GM21526 (cell line): ENCODE measurements at regions not wholly inside any gene's neighbourhood (a gene's known extent, or its start where the extent isn't known, plus 50 kb on each side); places are given as distances from the start of the nearest gene placed in this dataset.

Experiments
- ATAC-seq: cut with Tn5 transposase; IDR thresholded peaks from one replicate; pipeline ENCODE4 v1.9.1; 2021; ENCODE audit warnings: moderate library complexity; ENCODE audit not compliant: unreplicated experiment, low FRiP score

- no peak for ATAC-seq
Measured at GRCh38 chr9:82565188-82565969, 497.6 kb downstream of the RASEF start.

DNA sequence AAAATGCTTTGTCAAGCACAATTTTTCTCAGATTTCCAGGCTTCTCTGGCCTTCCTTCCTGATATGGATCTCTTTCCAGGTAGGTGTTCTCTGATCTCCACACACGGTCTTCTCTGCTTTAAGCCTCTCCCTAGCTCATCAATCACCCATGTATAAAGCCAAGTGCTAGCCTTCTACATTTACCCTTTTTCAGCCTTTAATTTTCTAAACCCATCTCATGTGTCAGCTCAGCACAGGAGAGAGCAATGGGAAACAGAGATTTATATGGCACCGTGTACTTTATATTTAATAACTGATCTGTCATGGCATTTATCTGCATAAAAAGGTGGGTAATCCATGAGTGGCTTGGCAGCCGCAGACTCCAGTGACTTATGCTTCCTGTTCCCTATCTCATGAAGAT lies 495.0 kb downstream of the RASEF start:
- no peak for ATAC-seq

DNA sequence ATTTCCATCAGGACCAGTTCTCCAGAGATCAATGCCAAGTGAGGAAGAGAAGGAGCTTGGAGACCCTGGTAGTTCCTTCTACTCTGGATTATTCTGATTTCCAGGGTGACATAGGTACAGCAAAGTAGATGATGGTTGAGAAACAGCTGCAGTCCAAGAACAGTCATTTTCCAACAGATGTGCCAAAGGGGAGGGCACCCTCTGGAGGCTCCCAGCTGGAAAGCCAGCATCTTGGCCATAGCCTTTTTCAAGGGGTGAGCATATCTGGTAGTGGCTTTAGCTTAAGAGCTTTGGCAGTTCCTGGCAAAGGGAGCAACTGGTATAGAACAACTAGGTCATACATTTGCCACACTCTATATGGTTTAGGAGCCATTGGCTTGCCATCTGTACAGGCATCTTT lies 492.7 kb downstream of the RASEF start:
- no peak for ATAC-seq

GRCh38 chr9:82571540-82571939 lies 491.4 kb downstream of the RASEF start:
- no peak for ATAC-seq

GRCh38 chr9:82572146-82572545 lies 490.8 kb downstream of the RASEF start:
- no peak for ATAC-seq

- ATAC-seq: no peak
Measured at GRCh38 chr9:82574911-82575310, 488.0 kb downstream of the RASEF start.

DNA sequence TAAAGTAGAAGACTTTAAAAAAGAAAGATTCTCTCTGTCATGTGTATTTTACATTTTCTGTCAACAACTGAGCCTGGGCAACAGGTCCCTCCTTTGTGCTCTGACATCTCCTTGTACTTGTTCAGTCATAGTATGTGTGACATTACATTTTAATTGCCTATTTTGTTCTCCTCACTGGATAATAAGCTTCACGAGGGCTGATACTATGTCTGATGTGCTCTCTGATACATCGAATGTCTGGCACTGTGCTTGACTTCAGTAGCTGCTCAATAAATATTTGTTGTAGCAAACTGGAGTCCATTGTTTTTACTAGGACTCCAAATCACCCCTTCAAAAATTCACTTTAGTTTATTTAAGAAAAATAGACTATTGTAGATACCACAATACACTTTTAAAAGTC lies 482.0 kb downstream of the RASEF start:
- no peak for ATAC-seq

DNA sequence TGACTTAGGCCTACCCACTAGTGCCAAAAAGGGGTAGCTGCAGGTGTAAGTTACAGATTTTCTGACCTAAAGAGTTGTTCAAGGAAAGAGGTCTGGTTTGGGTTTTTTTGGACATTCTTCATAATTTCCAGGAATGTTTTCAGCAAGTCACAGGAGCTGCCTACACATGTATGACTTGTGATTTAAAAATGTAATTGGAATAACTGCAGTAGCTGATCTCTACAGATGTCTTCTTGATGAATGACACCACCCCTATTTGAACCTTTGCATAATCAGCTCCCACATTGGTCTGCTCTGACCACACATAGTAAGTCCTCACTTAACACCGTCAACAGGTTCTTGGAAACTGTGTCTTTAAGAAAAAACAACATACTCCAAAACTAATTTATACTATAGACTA lies 481.4 kb downstream of the RASEF start:
- ATAC-seq: no peak

GRCh38 chr9:82581935-82582334 lies 481.0 kb downstream of the RASEF start:
- ATAC-seq: no peak

DNA sequence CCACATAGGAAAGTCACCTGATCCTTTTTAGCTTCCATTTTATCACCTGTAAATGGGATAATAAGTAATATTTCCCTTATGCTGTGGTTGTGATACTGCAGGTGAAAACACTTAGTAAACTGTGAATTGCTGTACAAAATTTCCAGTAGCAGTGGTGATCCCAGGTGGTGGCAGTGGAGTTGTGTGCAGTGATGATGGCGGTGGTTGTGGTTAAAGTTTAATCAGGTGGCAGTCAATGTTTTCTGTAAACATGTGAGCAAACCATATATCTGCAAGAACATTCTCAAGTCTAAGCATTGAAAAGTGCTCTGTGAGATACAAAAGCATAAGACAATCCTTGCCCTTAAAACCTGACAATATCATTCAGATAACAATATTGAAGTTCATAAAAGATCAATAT lies 480.2 kb downstream of the RASEF start:
- ATAC-seq: no peak

DNA sequence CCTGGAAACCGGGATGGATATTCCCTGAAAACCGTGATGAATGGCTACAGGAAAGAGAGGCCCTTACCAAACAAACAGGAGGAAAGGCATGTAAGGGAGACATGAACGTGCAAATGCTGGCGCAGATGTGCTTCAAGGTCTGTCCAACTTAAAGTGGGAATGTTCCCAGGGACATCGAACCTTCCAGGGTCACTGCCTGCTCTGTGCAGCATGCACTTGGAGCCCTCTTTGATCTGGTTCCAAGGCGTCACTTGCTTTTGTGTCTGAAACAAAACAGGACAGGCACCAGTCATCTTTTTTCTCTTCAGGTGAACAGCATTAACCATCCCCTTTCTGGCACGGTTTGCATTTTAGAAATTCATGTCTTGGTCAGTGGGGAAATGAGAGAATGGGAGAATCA lies 479.4 kb downstream of the RASEF start:
- no peak for ATAC-seq

- ATAC-seq: no peak
Measured at GRCh38 chr9:82584349-82584863, 478.5 kb downstream of the RASEF start.

- ATAC-seq: no peak
Measured at GRCh38 chr9:82586918-82587356, 476.0 kb downstream of the RASEF start.

DNA sequence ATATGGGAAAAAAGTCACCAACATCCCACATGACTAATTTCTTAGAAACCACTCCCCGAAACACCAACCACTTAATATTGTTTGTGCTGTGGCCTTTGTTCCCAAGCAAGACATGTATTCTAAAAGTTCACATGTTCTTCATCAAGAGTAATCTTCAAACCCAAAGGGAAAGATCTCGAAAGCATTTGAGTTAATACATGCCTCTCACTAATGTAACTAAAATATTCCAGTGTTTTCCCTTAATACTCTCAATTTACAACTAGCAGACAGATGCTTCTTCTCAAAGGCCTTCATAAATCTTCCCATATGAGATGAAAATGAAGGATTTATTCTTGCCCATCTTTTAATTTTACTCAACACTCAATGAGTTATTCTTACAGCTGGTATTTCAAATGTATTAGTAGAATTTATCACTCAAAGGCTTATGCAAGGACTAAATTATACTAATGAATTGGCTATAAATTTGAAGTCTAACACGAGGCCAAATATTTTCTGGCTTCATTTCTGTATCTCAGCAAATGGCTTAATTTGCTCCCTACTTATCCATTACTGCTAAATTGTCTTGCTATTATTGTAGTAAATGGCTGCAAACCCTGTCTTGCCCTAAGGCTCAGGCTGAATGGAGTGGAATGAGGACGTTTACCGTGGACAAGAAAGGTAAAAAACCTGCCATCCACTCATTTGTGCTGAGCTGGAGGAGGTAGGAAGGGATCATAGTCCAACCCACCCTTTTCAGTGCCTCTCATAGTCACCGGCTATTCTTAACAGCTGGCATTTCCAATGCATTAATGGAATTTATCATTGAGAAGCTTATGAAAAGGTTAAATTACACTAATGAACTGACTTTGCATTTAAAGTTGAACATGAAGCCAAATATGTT lies 474.4 kb downstream of the RASEF start:
- no peak for ATAC-seq

DNA sequence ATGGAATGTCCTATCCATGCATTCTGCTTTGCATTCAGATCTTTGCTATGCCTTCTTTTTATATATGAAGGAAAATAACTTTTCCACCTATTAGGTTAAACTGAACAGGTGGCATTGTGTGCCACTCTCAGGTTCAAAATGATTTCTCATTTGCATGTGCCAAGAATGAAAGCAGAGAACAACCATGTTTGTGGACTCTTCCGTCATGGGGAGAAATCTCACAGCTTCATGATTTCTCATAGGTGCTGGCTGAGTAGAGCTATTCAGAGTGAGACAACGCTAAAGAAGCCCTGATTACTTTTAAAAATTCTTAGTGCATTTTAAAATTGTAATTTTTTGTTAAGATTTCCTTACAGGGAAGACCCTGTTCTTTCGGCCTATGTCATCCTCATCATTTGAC lies 472.1 kb downstream of the RASEF start:
- no peak for ATAC-seq

- no peak for ATAC-seq
Measured at GRCh38 chr9:82593501-82593900, 469.4 kb downstream of the RASEF start.

DNA sequence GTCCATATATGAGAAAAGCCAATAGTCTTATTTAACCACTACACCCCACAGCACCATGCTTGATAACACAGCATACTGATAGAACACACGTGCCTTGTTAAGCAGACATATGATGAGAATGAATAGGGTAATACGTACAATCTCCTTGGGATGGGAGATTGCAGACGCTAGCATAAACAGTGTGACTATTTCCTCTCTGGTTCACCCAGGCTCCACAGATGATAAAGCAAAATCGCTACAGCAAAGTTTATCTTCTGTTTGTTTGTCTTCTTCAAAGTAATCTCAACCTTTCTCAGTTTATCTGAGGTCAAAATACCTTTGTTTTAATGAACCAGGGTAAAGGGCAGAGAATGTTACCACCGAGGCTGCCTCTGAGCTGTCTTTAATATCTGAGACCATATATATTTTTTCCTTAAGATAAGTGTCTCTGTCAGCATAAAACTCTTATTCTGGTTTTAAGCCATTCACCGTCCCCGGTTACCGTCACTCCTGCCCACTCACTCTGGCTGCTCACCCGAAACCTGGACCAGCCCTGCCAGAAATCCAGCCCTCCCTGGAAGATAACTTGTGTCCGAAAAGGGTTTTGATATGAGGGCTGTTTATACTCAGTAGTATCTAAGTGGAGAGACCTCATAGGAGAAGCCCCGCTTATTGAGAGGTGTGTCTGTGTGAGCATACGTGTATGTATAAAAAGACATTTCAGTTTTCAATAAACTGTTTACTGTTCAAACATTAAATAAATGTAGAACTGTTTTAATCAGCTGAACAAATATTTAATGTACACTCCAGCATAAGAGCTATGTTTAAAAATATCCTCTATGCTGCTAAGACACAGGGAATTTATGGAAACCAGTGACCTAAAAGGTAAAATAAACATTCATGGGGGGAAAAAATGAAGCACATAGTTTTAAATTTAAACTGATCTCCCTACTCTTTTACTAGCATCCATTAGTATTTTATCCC lies 465.4 kb downstream of the RASEF start:
- ATAC-seq: no peak

DNA sequence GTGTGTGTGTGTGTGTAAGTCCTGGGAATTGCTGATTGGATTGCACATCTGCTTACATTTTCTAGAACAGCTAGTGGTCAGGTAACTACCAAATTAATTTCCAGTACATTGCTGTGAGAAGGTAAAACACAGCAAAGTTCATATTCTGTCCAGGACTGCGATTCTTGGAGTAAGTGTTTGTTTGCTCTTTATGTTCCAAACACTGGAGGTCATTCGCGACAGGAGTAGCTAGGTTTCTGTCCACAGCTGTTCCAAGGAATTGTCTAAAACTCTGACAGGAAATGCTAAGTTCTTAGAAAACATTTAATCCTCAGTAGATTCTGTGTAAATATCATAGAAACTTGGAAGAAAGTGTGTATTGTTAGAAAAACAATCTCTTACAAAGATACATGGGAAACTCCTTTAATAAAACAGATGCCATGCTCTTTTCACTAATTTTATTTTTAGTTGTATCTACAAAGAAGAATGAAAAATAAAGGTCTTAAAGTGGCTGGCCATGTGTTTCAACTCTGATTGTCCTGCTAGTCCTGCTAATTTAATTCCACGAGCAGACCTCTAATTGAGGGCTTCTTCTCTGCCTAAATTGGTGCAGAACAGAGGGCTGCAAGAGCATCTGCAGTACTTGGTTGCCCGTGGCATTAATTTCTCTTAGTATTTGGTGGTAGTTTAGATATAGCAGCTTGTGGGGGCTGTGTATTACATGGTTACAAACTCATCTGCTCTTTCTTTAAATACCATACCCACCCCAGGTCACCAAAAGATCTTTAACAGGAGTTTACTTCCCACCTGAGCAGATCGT lies 464.5 kb downstream of the RASEF start:
- ATAC-seq: no peak

DNA sequence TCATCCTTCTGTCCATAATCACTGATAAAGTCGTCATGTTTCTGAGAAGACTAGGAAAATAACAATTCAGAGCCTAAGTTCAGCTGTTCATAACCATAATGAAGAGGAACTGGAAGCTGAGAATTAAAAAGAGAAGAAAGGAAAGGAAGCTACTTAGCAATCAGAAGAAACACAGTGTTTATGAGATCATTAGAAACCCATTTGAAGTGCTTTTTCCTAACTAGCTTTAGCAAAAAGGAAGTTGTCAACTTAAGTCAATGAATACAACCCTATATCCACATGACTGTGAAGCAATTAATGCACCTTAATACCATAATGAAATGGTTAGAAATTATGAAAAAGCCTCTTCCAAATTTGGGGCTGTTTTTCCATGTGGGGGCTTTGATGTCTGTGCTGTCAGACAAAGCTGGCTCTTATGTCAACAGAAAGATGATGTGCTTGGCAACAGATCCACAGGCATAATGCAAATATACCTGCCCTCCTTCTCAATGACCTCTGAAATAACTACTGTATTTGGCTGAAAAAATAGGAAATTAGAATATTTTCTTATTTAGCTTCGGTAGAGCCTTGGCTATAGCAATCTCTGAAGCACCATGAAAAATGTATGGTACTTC lies 463.5 kb downstream of the RASEF start:
- ATAC-seq: no peak
